Neuronal stem cell (in vitro differentiated cells): ENCODE measurements at regions not wholly inside any gene's neighbourhood (a gene's known extent, or its start where the extent isn't known, plus 50 kb on each side); places are given as distances from the start of the nearest gene placed in this dataset.

Experiments
- DNase-seq: peaks from one replicate; pipeline ENCODE4 v3.0.0-alpha.2; 2013; ENCODE audit warnings: low spot score
- H2AFZ ChIP-seq: one replicate; pipeline ENCODE4 v1.6.1; 2013; ENCODE audit warnings: mild to moderate bottlenecking, low read length, inconsistent platforms
- H2AK5ac ChIP-seq: 2 replicates; pipeline ENCODE4 v1.6.1; 2013; ENCODE audit warnings: low read depth, mild to moderate bottlenecking, inconsistent platforms, low read length, moderate library complexity, mixed read lengths
- H2BK120ac ChIP-seq: 2 replicates; pipeline ENCODE4 v1.6.1; 2013; ENCODE audit warnings: low read depth, mild to moderate bottlenecking, inconsistent platforms, low read length, moderate library complexity, mixed read lengths
- H2BK12ac ChIP-seq: one replicate; pipeline ENCODE4 v1.6.1; 2013; ENCODE audit warnings: low read length, inconsistent platforms
- H2BK15ac ChIP-seq: 2 replicates; pipeline ENCODE4 v1.6.1; 2013; ENCODE audit warnings: mild to moderate bottlenecking, low read length, inconsistent platforms, mixed read lengths
- H2BK5ac ChIP-seq: one replicate; pipeline ENCODE4 v1.6.1; 2013; ENCODE audit warnings: inconsistent platforms, mild to moderate bottlenecking, low read length, moderate library complexity
- H3K14ac ChIP-seq: one replicate; pipeline ENCODE4 v1.6.1; 2013; ENCODE audit warnings: low read length, inconsistent platforms
- H3K18ac ChIP-seq: 2 replicates; pipeline ENCODE4 v1.6.1; 2013; ENCODE audit warnings: low read length, inconsistent platforms
- H3K23ac ChIP-seq: 2 replicates; pipeline ENCODE4 v1.6.1; 2013; ENCODE audit warnings: low read depth, mild to moderate bottlenecking, mixed read lengths, low read length, inconsistent platforms; ENCODE audit not compliant: poor library complexity
- H3K27ac ChIP-seq: replicated peaks from 3 replicates; pipeline ENCODE4 v1.5.1; 2013; ENCODE audit warnings: low read length, inconsistent platforms
- H3K27me3 ChIP-seq, 3 experiments: 2 replicates each; pipeline ENCODE4 v1.6.1; 2013; ENCODE audit warnings: low read length in 3 of 3, mild to moderate bottlenecking in 2 of 3, inconsistent platforms in 1 of 3, low read depth in 1 of 3, mixed read lengths in 1 of 3, moderate library complexity in 1 of 3; ENCODE audit not compliant: control insufficient read depth in 3 of 3, insufficient read depth in 3 of 3
- H3K36me3 ChIP-seq, 2 donors: replicated peaks in 1 of 2; 2 replicates each; pipeline ENCODE4 v1.6.1; 2013; ENCODE audit warnings: low read length in 2 of 2; ENCODE audit not compliant: control insufficient read depth in 2 of 2, insufficient read depth in 2 of 2
- H3K4ac ChIP-seq: 2 replicates; pipeline ENCODE4 v1.6.1; 2013; ENCODE audit warnings: inconsistent platforms, mild to moderate bottlenecking, low read length, moderate library complexity
- H3K4me1 ChIP-seq, 2 donors: 1 replicate in 1 of 2; 2 replicates in 1 of 2; pipeline ENCODE4 v1.6.1; 2013; ENCODE audit warnings: low read length in 2 of 2, low read depth in 1 of 2; ENCODE audit not compliant: control insufficient read depth in 2 of 2, insufficient read depth in 1 of 2
- H3K4me2 ChIP-seq: one replicate; pipeline ENCODE4 v1.6.1; 2013; ENCODE audit warnings: mild to moderate bottlenecking, low read length, inconsistent platforms; ENCODE audit not compliant: insufficient read depth, poor library complexity, severe bottlenecking
- H3K4me3 ChIP-seq, 2 donors: 2 replicates each; pipeline ENCODE4 v1.5.1; 2013; ENCODE audit warnings: low read length in 2 of 2, mild to moderate bottlenecking in 2 of 2, inconsistent platforms in 1 of 2, moderate library complexity in 1 of 2
- H3K79me1 ChIP-seq: one replicate; pipeline ENCODE4 v1.6.1; 2013; ENCODE audit warnings: low read depth, mild to moderate bottlenecking, inconsistent platforms, low read length, moderate library complexity
- H3K9ac ChIP-seq: one replicate; pipeline ENCODE4 v1.6.1; 2013; ENCODE audit warnings: mild to moderate bottlenecking, low read depth, low read length, inconsistent platforms; ENCODE audit not compliant: poor library complexity
- H3K9me3 ChIP-seq, 2 donors: replicated peaks in 1 of 2; 2 replicates each; pipeline versions ENCODE3 to v1.6.1; 2013; ENCODE audit warnings: low read length in 2 of 2, mild to moderate bottlenecking in 2 of 2, inconsistent platforms in 1 of 2, low read depth in 1 of 2, mixed read lengths in 1 of 2, moderate library complexity in 1 of 2; ENCODE audit not compliant: control insufficient read depth in 2 of 2, insufficient read depth in 1 of 2
- H4K8ac ChIP-seq: one replicate; pipeline ENCODE4 v1.6.1; 2013; ENCODE audit warnings: low read depth, mild to moderate bottlenecking, inconsistent platforms, low read length, moderate library complexity
- H4K91ac ChIP-seq: one replicate; pipeline ENCODE4 v1.6.1; 2013; ENCODE audit warnings: low read length, low read depth, mild to moderate bottlenecking, inconsistent platforms; ENCODE audit not compliant: poor library complexity
- WGBS, 2 donors: extraction: QIAGEN DNeasy Blood & Tissue Kit; methylation state at CpG; one replicate each; pipeline ENCODE4 v1.1.7; 2013; ENCODE audit warnings: missing lambda C conversion rate in 2 of 2, mixed read lengths in 1 of 2; ENCODE audit not compliant: insufficient read length in 2 of 2, insufficient replicate concordance in 1 of 2; ENCODE audit errors: extremely low coverage in 2 of 2; 5-methylcytosine and 5-hydroxymethylcytosine counted together

GRCh38 chr4:156052116-156052515, 98.5 kb upstream of the CTSO start:
- H2AFZ ChIP-seq: no peak overlapping the region
- H4K8ac ChIP-seq: no peak overlapping the region
- WGBS, 2 donors: no CpG with 5 or more reads among the region's 2 CpGs
- no peaks in the 10 kb centered on the region for H3K27me3 ChIP-seq
- no peak overlapping the region for H3K18ac ChIP-seq
- H3K9me3 ChIP-seq: no peaks in the 10 kb centered on the region
- no peak overlapping the region for H3K14ac ChIP-seq
- no peak overlapping the region for H4K91ac ChIP-seq
- H3K4me1 ChIP-seq: no peaks in the 10 kb centered on the region
- H3K27ac ChIP-seq: no peak overlapping the region
- H3K36me3 ChIP-seq: no peaks in the 10 kb centered on the region
- no peak overlapping the region for H2AK5ac ChIP-seq
- no peaks in the 10 kb centered on the region for H3K79me1 ChIP-seq
- no peak overlapping the region for H3K4me3 ChIP-seq
- no peak for DNase-seq
- no peak overlapping the region for H2BK12ac ChIP-seq
- no peak overlapping the region for H3K4me2 ChIP-seq
- no peak overlapping the region for H3K4ac ChIP-seq
- H2BK15ac ChIP-seq: no peak overlapping the region
- H2BK5ac ChIP-seq: no peak overlapping the region
- no peak overlapping the region for H3K23ac ChIP-seq
- no peak overlapping the region for H2BK120ac ChIP-seq
- H3K9ac ChIP-seq: no peak overlapping the region

DNA sequence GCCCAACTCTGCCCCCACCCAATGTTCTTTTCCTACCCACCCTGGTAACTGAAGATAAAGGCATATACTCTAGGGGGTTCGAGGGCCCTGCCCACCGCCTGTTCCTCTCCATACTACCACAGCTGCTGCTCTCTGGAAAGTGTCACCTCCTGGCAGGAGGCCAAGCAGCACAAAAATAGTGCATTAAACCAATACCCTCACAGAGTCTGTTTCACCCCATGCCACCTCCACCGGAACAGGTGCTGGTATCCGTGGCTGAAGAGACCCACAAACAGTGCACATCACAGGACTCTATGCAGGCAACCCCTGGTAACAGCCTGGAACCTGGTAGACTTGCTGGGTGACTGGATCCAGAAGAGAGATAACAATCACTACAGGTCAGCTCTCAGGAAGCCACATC, 85.1 kb upstream of the CTSO start:
- WGBS, 2 donors: no CpG with 5 or more reads among the region's 4 CpGs
- H3K4ac ChIP-seq: no peak overlapping the region
- H3K14ac ChIP-seq: no peak overlapping the region
- no peak for DNase-seq
- H2AK5ac ChIP-seq: no peak overlapping the region
- H3K9ac ChIP-seq: no peak overlapping the region
- H2BK15ac ChIP-seq: no peak overlapping the region
- H3K27ac ChIP-seq: no peak overlapping the region
- no peak overlapping the region for H3K23ac ChIP-seq
- no peak overlapping the region for H3K4me2 ChIP-seq
- no peak overlapping the region for H2BK5ac ChIP-seq
- no peak overlapping the region for H2BK120ac ChIP-seq
- H3K4me1 ChIP-seq: no peaks in the 10 kb centered on the region
- no peak overlapping the region for H4K91ac ChIP-seq
- no peak overlapping the region for H3K18ac ChIP-seq
- H2BK12ac ChIP-seq: no peak overlapping the region
- H3K36me3 ChIP-seq: no peaks in the 10 kb centered on the region
- no peaks in the 10 kb centered on the region for H3K79me1 ChIP-seq
- no peaks in the 10 kb centered on the region for H3K9me3 ChIP-seq
- no peak overlapping the region for H3K4me3 ChIP-seq
- H2AFZ ChIP-seq: no peak overlapping the region
- H4K8ac ChIP-seq: no peak overlapping the region
- H3K27me3 ChIP-seq: no peaks in the 10 kb centered on the region

DNA sequence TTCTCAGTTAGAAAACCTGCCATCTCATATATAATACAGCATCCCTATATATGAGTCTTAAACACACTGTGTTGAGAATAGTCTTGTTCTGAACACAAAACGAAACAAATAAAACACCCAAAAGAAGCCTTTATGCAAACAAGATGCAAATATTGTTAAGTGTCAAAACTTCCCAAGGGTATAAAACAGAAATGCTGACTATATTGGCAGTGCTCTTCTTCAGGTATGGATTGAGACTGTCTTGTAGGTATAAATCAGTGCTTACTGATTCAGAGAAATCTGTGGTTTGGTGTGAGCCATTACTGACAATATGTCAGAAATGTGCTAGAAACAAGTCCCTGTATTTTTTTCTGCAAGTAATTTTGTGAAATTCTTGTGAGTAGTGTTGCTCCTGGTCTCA, 82.8 kb upstream of the CTSO start:
- Histone ChIP-seq H2BK120ac (no peak overlapping the region), H4K8ac (no peak overlapping the region), H3K18ac (no peak overlapping the region), H2BK15ac (no peak overlapping the region), H3K4me1 (no peaks in the 10 kb centered on the region), H3K27ac (no peak overlapping the region), H3K79me1 (no peaks in the 10 kb centered on the region), H3K27me3 (no peaks in the 10 kb centered on the region), H3K36me3 (no peaks in the 10 kb centered on the region), H3K9me3 (no peaks in the 10 kb centered on the region), H3K4ac (no peak overlapping the region), H4K91ac (no peak overlapping the region), H3K23ac (no peak overlapping the region), H2AK5ac (no peak overlapping the region), H3K4me3 (no peak overlapping the region), H2BK5ac (no peak overlapping the region), H3K9ac (no peak overlapping the region), H3K14ac (no peak overlapping the region), H3K4me2 (no peak overlapping the region), H2BK12ac (no peak overlapping the region), H2AFZ (no peak overlapping the region)
- DNase-seq: no peak
- no CpG with 5 or more reads among the region's 1 CpG for WGBS, 2 donors

DNA sequence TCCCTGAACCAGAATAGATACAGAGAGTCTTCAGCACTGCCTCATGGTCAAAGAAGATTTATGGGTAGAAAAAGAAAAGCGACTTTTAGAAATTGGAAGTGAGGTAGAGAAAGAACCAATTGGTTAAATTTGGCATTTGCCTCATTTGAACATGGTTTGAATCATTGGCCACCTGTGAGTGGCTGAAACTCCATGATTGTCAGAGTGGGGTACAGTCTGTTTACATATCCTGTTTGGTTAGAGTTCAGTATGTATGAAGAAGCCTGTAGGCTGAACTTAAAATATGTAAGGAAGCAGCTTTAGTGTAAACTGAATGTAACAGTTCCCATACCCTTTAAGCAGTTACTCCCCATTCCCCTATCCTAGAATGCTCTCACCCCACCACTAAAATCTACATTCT, 76.0 kb upstream of the CTSO start:
- Histone ChIP-seq H2BK12ac (no peak overlapping the region), H4K8ac (no peak overlapping the region), H2BK120ac (no peak overlapping the region), H3K4me1 (no peaks in the 10 kb centered on the region), H3K23ac (no peak overlapping the region), H3K4ac (no peak overlapping the region), H2AK5ac (no peak overlapping the region), H3K4me3 (no peak overlapping the region), H3K79me1 (no peaks in the 10 kb centered on the region), H4K91ac (no peak overlapping the region), H3K9ac (no peak overlapping the region), H2BK15ac (no peak overlapping the region), H2BK5ac (no peak overlapping the region), H3K27me3 (no peaks in the 10 kb centered on the region), H3K27ac (no peak overlapping the region), H3K9me3 (no peaks in the 10 kb centered on the region), H3K18ac (no peak overlapping the region), H3K36me3 (no peaks in the 10 kb centered on the region), H3K14ac (no peak overlapping the region), H2AFZ (no peak overlapping the region), H3K4me2 (no peak overlapping the region)
- no peak for DNase-seq
- no CpG with 5 or more reads among the region's 1 CpG for WGBS, 2 donors
